Testis (tissue), 2 donors: ENCODE measurements at regions not wholly inside any gene's neighbourhood (a gene's known extent, or its start where the extent isn't known, plus 50 kb on each side); places are given as distances from the start of the nearest gene placed in this dataset.

Experiments
- CTCF ChIP-seq, 3 experiments: fragments of 450-650 bp in 2 of 3; fragments of 200-600 bp in 1 of 3; sonication (generic) in 1 of 3; IDR thresholded peaks; one replicate each; pipeline ENCODE4 v1.5.1; 2016 to 2019; ENCODE audit warnings: antibody characterized with exemption in 3 of 3, mild to moderate bottlenecking in 2 of 3, moderate library complexity in 1 of 3
- POLR2A ChIP-seq: fragments of 450-650 bp; IDR thresholded peaks from one replicate; pipeline ENCODE4 v1.6.1; 2017; ENCODE audit warnings: antibody characterized with exemption, mild to moderate bottlenecking, moderate library complexity

DNA sequence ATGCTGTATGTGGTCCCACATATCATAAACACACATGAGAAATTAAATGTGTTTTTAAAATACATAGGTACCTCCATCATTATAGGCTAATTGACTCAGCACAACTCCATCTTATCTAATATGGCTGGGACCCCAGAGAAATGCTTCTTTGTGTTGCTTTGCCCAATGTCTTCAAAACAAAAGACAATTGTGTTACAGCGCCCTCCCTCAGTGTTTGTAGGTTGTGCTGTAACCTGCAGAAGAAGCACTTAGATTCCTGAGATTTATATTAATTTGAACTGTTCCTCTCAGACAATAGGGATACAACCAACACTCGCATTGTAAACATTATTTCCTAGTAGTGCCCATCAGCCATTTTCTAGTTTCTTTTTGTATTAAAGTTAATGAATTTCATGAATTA is 303.4 kb downstream of the MZT1 start:
- TF ChIP-seq CTCF (IDR thresholded peaks at IDR 0.05): no peak
- no peak for TF ChIP-seq POLR2A
